ENCODE measurements at regions not wholly inside any gene's neighbourhood (a gene's known extent, or its start where the extent isn't known, plus 50 kb on each side); places are given as distances from the start of the nearest gene placed in this dataset.

DNA sequence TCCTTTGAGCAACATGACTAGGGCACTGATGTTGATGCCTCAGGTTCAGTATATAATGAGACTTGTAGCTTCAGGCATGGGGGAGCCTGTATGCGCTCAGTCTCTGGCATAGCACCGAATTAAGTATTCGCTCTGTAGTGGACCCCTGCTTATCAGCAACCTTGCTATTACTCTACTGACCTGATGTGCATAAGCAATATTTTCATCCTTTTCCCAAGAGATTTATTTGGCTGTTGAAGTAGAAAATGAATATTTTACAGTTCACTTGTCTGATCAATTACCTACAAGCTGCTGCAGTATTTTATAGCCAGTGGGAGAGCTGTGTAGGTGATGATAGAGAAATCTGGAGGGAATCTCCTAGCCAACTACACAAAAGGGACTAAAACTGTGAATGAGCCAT lies 781.6 kb upstream of the PHF14 start:
- TF ChIP-seq, protein P1, sequence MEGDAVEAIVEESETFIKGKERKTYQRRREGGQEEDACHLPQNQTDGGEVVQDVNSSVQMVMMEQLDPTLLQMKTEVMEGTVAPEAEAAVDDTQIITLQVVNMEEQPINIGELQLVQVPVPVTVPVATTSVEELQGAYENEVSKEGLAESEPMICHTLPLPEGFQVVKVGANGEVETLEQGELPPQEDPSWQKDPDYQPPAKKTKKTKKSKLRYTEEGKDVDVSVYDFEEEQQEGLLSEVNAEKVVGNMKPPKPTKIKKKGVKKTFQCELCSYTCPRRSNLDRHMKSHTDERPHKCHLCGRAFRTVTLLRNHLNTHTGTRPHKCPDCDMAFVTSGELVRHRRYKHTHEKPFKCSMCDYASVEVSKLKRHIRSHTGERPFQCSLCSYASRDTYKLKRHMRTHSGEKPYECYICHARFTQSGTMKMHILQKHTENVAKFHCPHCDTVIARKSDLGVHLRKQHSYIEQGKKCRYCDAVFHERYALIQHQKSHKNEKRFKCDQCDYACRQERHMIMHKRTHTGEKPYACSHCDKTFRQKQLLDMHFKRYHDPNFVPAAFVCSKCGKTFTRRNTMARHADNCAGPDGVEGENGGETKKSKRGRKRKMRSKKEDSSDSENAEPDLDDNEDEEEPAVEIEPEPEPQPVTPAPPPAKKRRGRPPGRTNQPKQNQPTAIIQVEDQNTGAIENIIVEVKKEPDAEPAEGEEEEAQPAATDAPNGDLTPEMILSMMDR (IDR thresholded peaks at IDR 0.05): no peak
- no peak for TF ChIP-seq EZH2phosphoT487 (IDR thresholded peaks at IDR 0.05)
